Mesenchymal stem cell (in vitro differentiated cells and primary cell): ENCODE measurements at regions not wholly inside any gene's neighbourhood (a gene's known extent, or its start where the extent isn't known, plus 50 kb on each side); places are given as distances from the start of the nearest gene placed in this dataset.

ENCODE experiments used
- DNase-seq: peaks from one replicate; pipeline ENCODE4 v3.0.0-alpha.2; 2013
- H2AFZ ChIP-seq: one replicate; pipeline ENCODE4 v1.6.1; 2013; ENCODE audit warnings: low read depth, mild to moderate bottlenecking, control low read depth, inconsistent platforms, low read length, moderate library complexity
- H2AK5ac ChIP-seq: 2 replicates; pipeline ENCODE4 v1.6.1; 2013; ENCODE audit warnings: low read length, moderate library complexity, mild to moderate bottlenecking, inconsistent platforms; ENCODE audit not compliant: severe bottlenecking
- H2BK120ac ChIP-seq: one replicate; pipeline ENCODE4 v1.6.1; 2013; ENCODE audit warnings: low read depth, mild to moderate bottlenecking, inconsistent platforms, low read length, moderate library complexity
- H2BK12ac ChIP-seq, 2 experiments: one replicate each; pipeline ENCODE4 v1.6.1; 2013; ENCODE audit warnings: inconsistent platforms in 2 of 2, low read length in 2 of 2, mild to moderate bottlenecking in 2 of 2, moderate library complexity in 2 of 2, control low read depth in 1 of 2
- H2BK15ac ChIP-seq: one replicate; pipeline ENCODE4 v1.6.1; 2013; ENCODE audit warnings: mild to moderate bottlenecking, low read depth, inconsistent platforms; ENCODE audit not compliant: poor library complexity, severe bottlenecking
- H2BK5ac ChIP-seq: 2 replicates; pipeline ENCODE4 v1.6.1; 2013; ENCODE audit warnings: low read depth, mild to moderate bottlenecking, low read length, control low read depth, inconsistent platforms; ENCODE audit not compliant: poor library complexity, severe bottlenecking
- H3K14ac ChIP-seq, 2 experiments: one replicate each; pipeline ENCODE4 v1.6.1; 2013; ENCODE audit warnings: inconsistent platforms in 2 of 2, low read length in 2 of 2, control low read depth in 1 of 2, mild to moderate bottlenecking in 1 of 2, moderate library complexity in 1 of 2
- H3K18ac ChIP-seq, 2 experiments: one replicate each; pipeline ENCODE4 v1.6.1; 2013; ENCODE audit warnings: inconsistent platforms in 2 of 2, low read length in 2 of 2, control low read depth in 1 of 2, low read depth in 1 of 2, mild to moderate bottlenecking in 1 of 2
- H3K23ac ChIP-seq, 2 experiments: one replicate each; pipeline ENCODE4 v1.6.1; 2013; ENCODE audit warnings: inconsistent platforms in 2 of 2, low read length in 2 of 2, mild to moderate bottlenecking in 2 of 2, moderate library complexity in 2 of 2, control low read depth in 1 of 2
- H3K27ac ChIP-seq: 2 replicates; pipeline ENCODE4 v1.5.1; 2013; ENCODE audit warnings: mild to moderate bottlenecking, moderate library complexity, low read length, control low read depth, inconsistent platforms; ENCODE audit not compliant: poor library complexity, severe bottlenecking
- H3K27me3 ChIP-seq, 2 experiments: 2 replicates each; pipeline versions ENCODE4 v1.6.1 to v1.7.0; 2013; ENCODE audit warnings: low read length in 2 of 2, mild to moderate bottlenecking in 2 of 2, moderate library complexity in 2 of 2, control low read depth in 1 of 2, inconsistent platforms in 1 of 2; ENCODE audit not compliant: control insufficient read depth in 1 of 2, insufficient read depth in 1 of 2
- H3K36me3 ChIP-seq, 2 experiments: 2 replicates each; pipeline versions ENCODE4 v1.6.1 to v1.7.0; 2013; ENCODE audit warnings: low read length in 2 of 2, control low read depth in 1 of 2, inconsistent platforms in 1 of 2, low read depth in 1 of 2, mild to moderate bottlenecking in 1 of 2; ENCODE audit not compliant: insufficient read depth in 2 of 2, control insufficient read depth in 1 of 2
- H3K4ac ChIP-seq, 2 experiments: one replicate each; pipeline ENCODE4 v1.6.1; 2013; ENCODE audit warnings: inconsistent platforms in 2 of 2, low read length in 2 of 2, mild to moderate bottlenecking in 2 of 2, moderate library complexity in 2 of 2, control low read depth in 1 of 2, low read depth in 1 of 2
- H3K4me1 ChIP-seq: 2 replicates; pipeline ENCODE4 v1.6.1; 2013; ENCODE audit warnings: low read depth, low read length, control low read depth; ENCODE audit not compliant: control insufficient read depth, insufficient read depth
- H3K4me2 ChIP-seq: 2 replicates; pipeline ENCODE4 v1.6.1; 2013; ENCODE audit warnings: low read length, mild to moderate bottlenecking, inconsistent platforms; ENCODE audit not compliant: poor library complexity, severe bottlenecking
- H3K4me3 ChIP-seq, 2 experiments: 2 replicates each; pipeline versions ENCODE4 v1.5.1 to v1.7.0; 2013; ENCODE audit warnings: low read length in 2 of 2, mild to moderate bottlenecking in 2 of 2, control low read depth in 1 of 2, low read depth in 1 of 2; ENCODE audit not compliant: insufficient read depth in 1 of 2
- H3K79me1 ChIP-seq: replicated peaks from 2 replicates; pipeline ENCODE4 v1.6.1; 2013; ENCODE audit warnings: mild to moderate bottlenecking, control low read depth, low read length, inconsistent platforms; ENCODE audit not compliant: poor library complexity, severe bottlenecking
- H3K9ac ChIP-seq: 2 replicates; pipeline ENCODE4 v1.7.0; 2013; ENCODE audit warnings: mild to moderate bottlenecking, low read length, moderate library complexity
- H3K9me3 ChIP-seq: 2 replicates; pipeline ENCODE4 v1.7.0; 2013; ENCODE audit warnings: mild to moderate bottlenecking, low read length; ENCODE audit not compliant: control insufficient read depth
- H4K8ac ChIP-seq: one replicate; pipeline ENCODE4 v1.6.1; 2013; ENCODE audit warnings: inconsistent platforms, mild to moderate bottlenecking, low read length, moderate library complexity
- H4K91ac ChIP-seq: one replicate; pipeline ENCODE4 v1.6.1; 2013; ENCODE audit warnings: mild to moderate bottlenecking, low read length, inconsistent platforms
- WGBS: methylation state at CpG from one replicate; pipeline ENCODE4 v1.1.7; 2013; ENCODE audit warnings: mixed read lengths; 5-methylcytosine and 5-hydroxymethylcytosine counted together

- Histone ChIP-seq H3K36me3 (no peaks in the 10 kb centered on the region), H4K8ac (no peak overlapping the region), H2AK5ac (no peak overlapping the region), H4K91ac (no peak overlapping the region), H3K18ac (no peak overlapping the region), H3K4me3 (no peak overlapping the region), H3K9ac (no peak overlapping the region), H3K27ac (no peak overlapping the region), H2BK120ac (no peak overlapping the region), H3K4me2 (no peak overlapping the region), H3K27me3 (no peaks in the 10 kb centered on the region), H3K23ac (no peak overlapping the region), H3K9me3 (no peaks in the 10 kb centered on the region), H2BK15ac (no peak overlapping the region), H3K14ac (no peak overlapping the region), H3K79me1 (no peaks in the 10 kb centered on the region), H3K4me1 (peaks cover 3% of the 10 kb centered on the region), H3K4ac (no peak overlapping the region), H2BK5ac (no peak overlapping the region), H2AFZ (no peak overlapping the region), H2BK12ac (no peak overlapping the region)
- 80% methylated on average over 2 of the region's 3 CpGs for WGBS
- no peak for DNase-seq
Observed at GRCh38 chr2:172674968-172675303, 60.7 kb upstream of the RAPGEF4 start.

DNA sequence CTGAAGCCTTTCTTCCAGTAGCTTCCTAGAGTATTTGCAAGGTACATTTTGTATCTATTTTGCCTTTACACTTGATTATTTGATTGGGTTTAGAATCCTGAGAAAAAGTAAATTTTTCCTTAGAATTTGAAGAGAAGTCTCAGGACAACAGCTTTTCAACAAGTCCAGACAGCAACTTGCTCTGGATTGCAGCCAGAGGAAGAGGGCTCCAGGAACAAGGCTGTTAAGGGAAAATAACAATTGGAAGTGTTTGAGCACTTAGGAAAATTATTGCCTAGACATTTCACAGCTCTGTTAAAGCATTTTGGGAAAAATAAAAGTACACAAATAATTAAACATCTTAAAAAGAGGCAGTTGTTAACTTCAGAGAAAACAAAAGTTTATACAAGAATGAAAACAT lies 58.3 kb upstream of the RAPGEF4 start:
- Histone ChIP-seq H3K14ac (no peak overlapping the region), H4K8ac (no peak overlapping the region), H2BK12ac (no peak overlapping the region), H3K4ac (no peak overlapping the region), H2AK5ac (no peak overlapping the region), H3K79me1 (no peaks in the 10 kb centered on the region), H3K27ac (no peak overlapping the region), H3K9ac (no peak overlapping the region), H3K27me3 (no peaks in the 10 kb centered on the region), H3K4me1 (peaks cover 4% of the 10 kb centered on the region), H3K18ac (no peak overlapping the region), H3K4me2 (no peak overlapping the region), H3K23ac (no peak overlapping the region), H3K36me3 (no peaks in the 10 kb centered on the region), H3K4me3 (no peak overlapping the region), H2AFZ (no peak overlapping the region), H3K9me3 (no peaks in the 10 kb centered on the region), H2BK15ac (no peak overlapping the region), H4K91ac (no peak overlapping the region), H2BK5ac (no peak overlapping the region), H2BK120ac (no peak overlapping the region)
- no peak for DNase-seq

DNA sequence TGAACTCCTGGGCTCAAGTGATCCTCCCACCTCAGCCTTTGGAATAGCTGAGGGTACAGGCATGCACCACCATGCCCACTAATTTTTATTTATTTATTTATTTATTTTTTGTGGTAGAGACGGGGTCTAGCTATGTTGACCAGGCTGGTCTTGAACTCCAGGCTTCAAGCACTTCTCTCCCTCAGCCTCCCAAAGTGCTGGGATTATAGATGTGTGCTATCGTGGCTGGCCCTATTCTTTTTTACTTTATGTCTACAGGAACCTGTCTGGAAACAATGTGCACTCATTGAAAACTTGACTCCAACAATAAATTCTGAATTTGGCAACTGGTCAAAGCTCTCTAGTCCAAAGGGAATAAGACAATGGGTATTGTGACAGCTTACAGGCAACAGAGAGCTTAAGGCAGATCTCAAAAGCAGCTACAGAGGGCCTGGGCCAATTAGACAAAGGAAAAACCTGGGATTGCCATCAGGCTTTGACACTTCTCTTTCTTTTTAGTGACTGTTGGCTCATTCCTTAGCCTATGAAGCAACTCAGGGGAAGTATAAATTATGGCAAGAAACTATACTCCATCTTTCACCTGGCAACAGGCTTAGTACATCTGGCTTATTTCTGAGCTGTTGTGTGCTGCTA lies 55.1 kb upstream of the RAPGEF4 start:
- Histone ChIP-seq H2BK15ac (no peak overlapping the region), H3K4ac (no peak overlapping the region), H3K14ac (no peak overlapping the region), H3K27ac (no peak overlapping the region), H3K4me3 (no peak overlapping the region), H2AK5ac (no peak overlapping the region), H2BK5ac (no peak overlapping the region), H4K8ac (no peak overlapping the region), H2AFZ (no peak overlapping the region), H3K4me1 (peaks cover 2% of the 10 kb centered on the region), H3K18ac (no peak overlapping the region), H3K9ac (no peak overlapping the region), H3K23ac (no peak overlapping the region), H2BK120ac (no peak overlapping the region), H3K4me2 (no peak overlapping the region), H3K79me1 (no peaks in the 10 kb centered on the region), H3K36me3 (no peaks in the 10 kb centered on the region), H2BK12ac (no peak overlapping the region), H3K27me3 (no peaks in the 10 kb centered on the region), H4K91ac (no peak overlapping the region), H3K9me3 (no peaks in the 10 kb centered on the region)
- no CpG with 5 or more reads among the region's 2 CpGs for WGBS
- DNase-seq = no peak

GRCh38 chr2:172685467-172685866 lies 50.2 kb upstream of the RAPGEF4 start:
- H4K8ac ChIP-seq = no peak overlapping the region
- H3K18ac ChIP-seq = no peak overlapping the region
- H3K4me2 ChIP-seq = no peak overlapping the region
- WGBS = 100% methylated on average over 4 of the region's 4 CpGs
- no peak overlapping the region for H3K27ac ChIP-seq
- peaks cover 2% of the 10 kb centered on the region for H3K4me1 ChIP-seq
- no peak overlapping the region for H2BK5ac ChIP-seq
- no peak overlapping the region for H3K4ac ChIP-seq
- H3K9me3 ChIP-seq = no peaks in the 10 kb centered on the region
- DNase-seq = no peak
- no peaks in the 10 kb centered on the region for H3K27me3 ChIP-seq
- H2BK120ac ChIP-seq = no peak overlapping the region
- H3K79me1 ChIP-seq = no peaks in the 10 kb centered on the region
- H2BK15ac ChIP-seq = no peak overlapping the region
- H2AFZ ChIP-seq = no peak overlapping the region
- H2AK5ac ChIP-seq = no peak overlapping the region
- no peak overlapping the region for H3K9ac ChIP-seq
- no peaks in the 10 kb centered on the region for H3K36me3 ChIP-seq
- H3K14ac ChIP-seq = no peak overlapping the region
- H4K91ac ChIP-seq = no peak overlapping the region
- no peak overlapping the region for H3K23ac ChIP-seq
- no peak overlapping the region for H2BK12ac ChIP-seq
- no peak overlapping the region for H3K4me3 ChIP-seq
